ENCODE measurements at regions not wholly inside any gene's neighbourhood (a gene's known extent, or its start where the extent isn't known, plus 50 kb on each side); places are given as distances from the start of the nearest gene placed in this dataset.
"Not testable (repeated sequence)": the region's sequence is repeated elsewhere in the genome, so short reads cannot be mapped to it uniquely, and the experiment has no call there.

DNA sequence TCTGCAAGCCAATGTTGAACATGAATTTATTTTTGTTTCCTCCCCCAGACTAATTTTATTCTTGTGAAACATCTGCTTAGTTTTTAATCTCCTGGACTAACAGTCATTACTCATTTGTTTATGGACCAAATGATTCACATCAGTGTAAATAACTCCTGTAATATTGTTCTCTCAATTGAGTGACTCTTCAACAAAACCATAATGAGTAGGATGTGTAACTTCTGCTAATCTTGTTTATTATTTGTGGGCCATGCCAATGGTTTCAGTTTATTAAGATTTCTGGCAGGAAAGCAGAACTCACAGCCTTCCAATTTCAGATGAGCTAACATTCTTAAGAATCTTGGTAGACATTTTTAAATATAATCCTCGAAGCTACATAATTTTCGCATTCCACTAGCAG is 1216.3 kb upstream of the GOT2 start:
- Histone ChIP-seq H3K4me3 (no peak overlapping the region), H3K27me3 (no peaks in the 10 kb centered on the region), H3K4me1 (no peaks in the 10 kb centered on the region), H3K27ac (no peak overlapping the region), H3K9me3 (no peaks in the 10 kb centered on the region), H3K36me3 (ENCODE audit: low read depth, missing control alignments) (no peaks in the 10 kb centered on the region)
- no peak for DNase-seq
- 61 to 77% methylated on average over 2 of the region's 2 CpGs for WGBS, 2 donors
- intact Hi-C loops (cut with DNase I; ENCODE audit: low total_unique reads): no loop called here
- TF ChIP-seq, protein P1, sequence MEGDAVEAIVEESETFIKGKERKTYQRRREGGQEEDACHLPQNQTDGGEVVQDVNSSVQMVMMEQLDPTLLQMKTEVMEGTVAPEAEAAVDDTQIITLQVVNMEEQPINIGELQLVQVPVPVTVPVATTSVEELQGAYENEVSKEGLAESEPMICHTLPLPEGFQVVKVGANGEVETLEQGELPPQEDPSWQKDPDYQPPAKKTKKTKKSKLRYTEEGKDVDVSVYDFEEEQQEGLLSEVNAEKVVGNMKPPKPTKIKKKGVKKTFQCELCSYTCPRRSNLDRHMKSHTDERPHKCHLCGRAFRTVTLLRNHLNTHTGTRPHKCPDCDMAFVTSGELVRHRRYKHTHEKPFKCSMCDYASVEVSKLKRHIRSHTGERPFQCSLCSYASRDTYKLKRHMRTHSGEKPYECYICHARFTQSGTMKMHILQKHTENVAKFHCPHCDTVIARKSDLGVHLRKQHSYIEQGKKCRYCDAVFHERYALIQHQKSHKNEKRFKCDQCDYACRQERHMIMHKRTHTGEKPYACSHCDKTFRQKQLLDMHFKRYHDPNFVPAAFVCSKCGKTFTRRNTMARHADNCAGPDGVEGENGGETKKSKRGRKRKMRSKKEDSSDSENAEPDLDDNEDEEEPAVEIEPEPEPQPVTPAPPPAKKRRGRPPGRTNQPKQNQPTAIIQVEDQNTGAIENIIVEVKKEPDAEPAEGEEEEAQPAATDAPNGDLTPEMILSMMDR (IDR thresholded peaks at IDR 0.05): no peak
- no peak for TF ChIP-seq POLR2A (IDR thresholded peaks at IDR 0.05)

DNA sequence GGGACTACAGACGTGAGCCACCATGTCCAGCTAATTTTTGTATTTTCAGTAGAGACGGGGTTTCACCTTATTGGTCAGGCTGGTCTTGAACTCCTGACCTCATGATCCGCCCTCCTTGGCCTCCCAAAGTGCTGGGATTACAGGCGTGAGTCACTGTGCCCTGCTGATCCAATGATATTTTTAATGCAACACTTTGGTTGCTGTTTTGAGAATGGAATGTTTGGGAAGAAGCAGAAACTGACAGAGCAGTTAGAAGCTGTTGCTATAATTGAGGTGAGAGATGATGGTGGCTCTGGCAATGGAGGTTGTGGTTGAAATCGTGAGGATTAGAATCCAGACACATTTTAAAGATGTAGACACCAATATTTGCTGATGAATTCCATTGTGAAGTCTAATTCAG is 1209.9 kb upstream of the GOT2 start:
- intact Hi-C loops (cut with DNase I; ENCODE audit: low total_unique reads); DNase-seq; H3K27me3 ChIP-seq; H3K27ac ChIP-seq; H3K4me3 ChIP-seq; H3K4me1 ChIP-seq; H3K36me3 ChIP-seq (ENCODE audit: low read depth, missing control alignments); H3K9me3 ChIP-seq: not testable (repeated sequence)
- WGBS, 2 donors: 77 to 82% methylated on average over 5 of the region's 5 CpGs

DNA sequence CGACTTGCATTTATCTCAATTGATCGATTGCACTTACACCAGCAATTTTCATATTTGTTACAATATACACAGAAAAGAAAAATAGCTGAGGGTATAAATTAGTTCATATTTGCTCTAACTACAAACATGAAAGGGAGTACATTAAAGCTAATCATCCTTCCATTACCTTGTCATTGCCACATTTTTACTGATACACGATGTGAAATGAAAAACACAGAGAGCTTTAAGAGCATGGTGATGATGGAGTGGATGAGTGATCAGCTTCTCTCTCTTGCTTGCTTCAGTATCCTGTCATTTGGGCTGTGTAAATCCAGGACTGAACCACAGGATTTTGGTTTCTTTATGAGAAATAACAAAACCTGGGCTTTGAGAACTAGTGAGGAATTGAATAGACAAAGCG is 1207.5 kb upstream of the GOT2 start:
- DNase-seq: no peak
- no peaks in the 10 kb centered on the region for H3K4me1 ChIP-seq
- H3K36me3 ChIP-seq (ENCODE audit: low read depth, missing control alignments): no peaks in the 10 kb centered on the region
- 77 to 79% methylated on average over 4 of the region's 4 CpGs for WGBS, 2 donors
- TF ChIP-seq, protein P1 (IDR thresholded peaks at IDR 0.05): no peak
- TF ChIP-seq POLR2A (IDR thresholded peaks at IDR 0.05): no peak
- no peaks in the 10 kb centered on the region for H3K27me3 ChIP-seq
- H3K4me3 ChIP-seq: no peak overlapping the region
- H3K9me3 ChIP-seq: no peaks in the 10 kb centered on the region
- intact Hi-C loops (cut with DNase I; ENCODE audit: low total_unique reads): no loop called here
- H3K27ac ChIP-seq: no peak overlapping the region

DNA sequence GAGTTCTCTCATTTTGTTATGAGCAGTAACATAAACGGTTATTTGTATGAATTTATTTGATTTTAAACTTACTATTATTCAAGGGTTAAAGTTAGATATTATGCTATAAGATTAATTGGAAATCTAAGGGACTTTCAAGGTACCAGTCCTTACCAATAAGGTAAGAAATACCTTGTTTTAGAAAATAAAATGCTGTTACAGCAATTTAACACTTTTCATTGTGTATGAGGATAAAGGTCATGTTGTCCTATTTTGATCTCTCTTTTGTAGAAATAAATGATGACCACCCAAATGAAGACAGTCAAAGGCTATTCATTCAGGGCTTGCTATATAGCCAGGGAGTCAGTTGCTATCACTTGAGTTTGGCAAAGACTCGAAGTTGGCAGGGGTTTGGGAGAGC is 1185.9 kb upstream of the GOT2 start:
- TF ChIP-seq, protein P1 (IDR thresholded peaks at IDR 0.05): no peak
- no peak for TF ChIP-seq POLR2A (IDR thresholded peaks at IDR 0.05)
- no peaks in the 10 kb centered on the region for H3K27me3 ChIP-seq
- intact Hi-C loops (cut with DNase I; ENCODE audit: low total_unique reads): no loop called here
- no peak for DNase-seq
- H3K9me3 ChIP-seq: no peaks in the 10 kb centered on the region
- H3K36me3 ChIP-seq (ENCODE audit: low read depth, missing control alignments): no peaks in the 10 kb centered on the region
- WGBS, 2 donors: 84 to 89% methylated on average over 2 of the region's 2 CpGs
- H3K4me1 ChIP-seq: no peaks in the 10 kb centered on the region
- H3K27ac ChIP-seq: no peak overlapping the region
- H3K4me3 ChIP-seq: no peak overlapping the region

DNA sequence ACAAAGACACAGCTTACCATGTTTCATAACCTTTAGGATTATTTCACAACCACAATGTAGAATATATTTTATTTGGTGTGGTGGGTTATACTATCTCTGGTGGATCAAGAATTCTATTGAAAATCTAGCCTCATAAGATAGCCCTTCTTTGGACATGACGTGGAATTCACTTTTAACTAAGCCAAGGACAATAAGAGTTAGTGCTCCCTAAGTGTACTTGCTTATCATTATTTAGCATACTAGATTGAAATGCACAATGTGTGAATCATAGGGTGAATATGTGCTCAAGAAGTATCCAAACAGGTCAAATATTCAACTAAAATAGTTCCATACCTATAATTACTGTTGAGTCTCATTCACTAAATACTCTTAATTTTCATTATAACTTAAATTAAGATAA is 1179.5 kb upstream of the GOT2 start:
- Histone ChIP-seq H3K4me3 (no peak overlapping the region), H3K9me3 (no peaks in the 10 kb centered on the region), H3K27ac (no peak overlapping the region), H3K4me1 (no peaks in the 10 kb centered on the region), H3K27me3 (no peaks in the 10 kb centered on the region), H3K36me3 (ENCODE audit: low read depth, missing control alignments) (no peaks in the 10 kb centered on the region)
- no peak for DNase-seq
- WGBS, 2 donors: 50 to 63% methylated on average over 1 of the region's 1 CpG
- TF ChIP-seq, protein P1 (IDR thresholded peaks at IDR 0.05): no peak
- no peak for TF ChIP-seq POLR2A (IDR thresholded peaks at IDR 0.05)
- intact Hi-C loops (cut with DNase I; ENCODE audit: low total_unique reads): no loop called here

Measured in testis (tissue), 2 donors.